GM12874 (cell line): ENCODE measurements at regions not wholly inside any gene's neighbourhood (a gene's known extent, or its start where the extent isn't known, plus 50 kb on each side); places are given as distances from the start of the nearest gene placed in this dataset.

Source experiments
- TF ChIP-seq, protein P1 (sequence below): IDR thresholded peaks from 2 replicates; pipeline ENCODE4 v1.5.1; 2011; ENCODE audit warnings: low read depth, mild to moderate bottlenecking, control low read depth, low read length, moderate library complexity; ENCODE audit not compliant: insufficient read depth

DNA sequence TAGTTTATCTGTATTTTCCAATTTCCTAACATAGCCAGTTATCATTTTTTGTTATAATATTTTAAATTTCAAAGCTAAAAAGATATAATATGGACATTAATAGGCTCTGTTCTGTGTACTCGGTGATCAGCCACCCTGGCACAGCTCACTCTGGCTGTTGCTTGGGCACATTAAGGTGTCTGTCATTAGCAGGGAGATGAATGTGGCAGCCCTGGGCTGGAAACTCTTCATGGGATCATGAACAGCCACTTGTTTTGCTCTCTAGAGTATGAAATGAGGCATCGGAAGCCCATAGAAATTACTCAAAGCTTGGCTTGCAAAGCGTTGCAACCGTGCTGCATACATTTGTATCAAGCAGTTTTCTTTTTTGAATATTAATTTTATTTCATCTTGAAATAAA, 233.2 kb downstream of the DACT1 start:
- TF ChIP-seq, protein P1, sequence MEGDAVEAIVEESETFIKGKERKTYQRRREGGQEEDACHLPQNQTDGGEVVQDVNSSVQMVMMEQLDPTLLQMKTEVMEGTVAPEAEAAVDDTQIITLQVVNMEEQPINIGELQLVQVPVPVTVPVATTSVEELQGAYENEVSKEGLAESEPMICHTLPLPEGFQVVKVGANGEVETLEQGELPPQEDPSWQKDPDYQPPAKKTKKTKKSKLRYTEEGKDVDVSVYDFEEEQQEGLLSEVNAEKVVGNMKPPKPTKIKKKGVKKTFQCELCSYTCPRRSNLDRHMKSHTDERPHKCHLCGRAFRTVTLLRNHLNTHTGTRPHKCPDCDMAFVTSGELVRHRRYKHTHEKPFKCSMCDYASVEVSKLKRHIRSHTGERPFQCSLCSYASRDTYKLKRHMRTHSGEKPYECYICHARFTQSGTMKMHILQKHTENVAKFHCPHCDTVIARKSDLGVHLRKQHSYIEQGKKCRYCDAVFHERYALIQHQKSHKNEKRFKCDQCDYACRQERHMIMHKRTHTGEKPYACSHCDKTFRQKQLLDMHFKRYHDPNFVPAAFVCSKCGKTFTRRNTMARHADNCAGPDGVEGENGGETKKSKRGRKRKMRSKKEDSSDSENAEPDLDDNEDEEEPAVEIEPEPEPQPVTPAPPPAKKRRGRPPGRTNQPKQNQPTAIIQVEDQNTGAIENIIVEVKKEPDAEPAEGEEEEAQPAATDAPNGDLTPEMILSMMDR = no peak

DNA sequence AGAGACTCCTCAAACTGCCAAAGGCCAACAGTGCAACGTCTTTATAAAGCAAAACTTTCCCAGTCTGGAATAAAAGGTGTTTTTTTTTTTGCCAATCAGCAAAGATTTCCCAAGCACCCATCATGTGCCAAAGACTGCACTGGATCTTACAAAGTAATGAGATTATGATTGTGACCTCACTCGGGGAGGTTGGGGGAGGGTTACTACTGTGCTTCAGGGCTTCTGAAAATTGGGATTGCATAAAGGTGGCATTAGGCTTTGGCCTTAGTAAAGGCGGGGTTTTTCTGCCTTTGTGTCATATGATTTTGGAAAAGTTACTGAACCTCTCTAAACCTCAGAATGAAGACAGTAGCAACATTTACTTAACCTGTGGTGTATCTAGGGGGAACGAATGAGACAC, 233.8 kb downstream of the DACT1 start:
- TF ChIP-seq, protein P1 = no peak

DNA sequence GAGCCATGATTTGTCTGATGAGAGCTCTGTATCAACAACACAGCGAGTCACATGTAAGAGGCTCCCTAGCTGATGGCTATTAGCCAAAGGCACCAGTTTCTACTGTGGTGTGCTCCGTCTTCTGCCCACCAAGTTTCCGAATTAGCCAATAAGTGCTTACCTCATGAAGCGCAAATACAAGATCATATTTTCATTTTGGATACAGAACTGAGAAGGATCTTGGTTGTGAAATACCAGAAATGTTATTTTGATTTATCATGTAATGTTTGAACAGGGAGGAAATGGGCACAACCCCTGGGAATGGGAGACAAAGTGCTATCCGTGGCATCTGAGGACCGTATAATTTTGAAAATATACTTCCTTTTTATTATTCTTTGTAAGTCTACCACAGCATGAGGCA, 234.3 kb downstream of the DACT1 start:
- TF ChIP-seq, protein P1 = no peak

DNA sequence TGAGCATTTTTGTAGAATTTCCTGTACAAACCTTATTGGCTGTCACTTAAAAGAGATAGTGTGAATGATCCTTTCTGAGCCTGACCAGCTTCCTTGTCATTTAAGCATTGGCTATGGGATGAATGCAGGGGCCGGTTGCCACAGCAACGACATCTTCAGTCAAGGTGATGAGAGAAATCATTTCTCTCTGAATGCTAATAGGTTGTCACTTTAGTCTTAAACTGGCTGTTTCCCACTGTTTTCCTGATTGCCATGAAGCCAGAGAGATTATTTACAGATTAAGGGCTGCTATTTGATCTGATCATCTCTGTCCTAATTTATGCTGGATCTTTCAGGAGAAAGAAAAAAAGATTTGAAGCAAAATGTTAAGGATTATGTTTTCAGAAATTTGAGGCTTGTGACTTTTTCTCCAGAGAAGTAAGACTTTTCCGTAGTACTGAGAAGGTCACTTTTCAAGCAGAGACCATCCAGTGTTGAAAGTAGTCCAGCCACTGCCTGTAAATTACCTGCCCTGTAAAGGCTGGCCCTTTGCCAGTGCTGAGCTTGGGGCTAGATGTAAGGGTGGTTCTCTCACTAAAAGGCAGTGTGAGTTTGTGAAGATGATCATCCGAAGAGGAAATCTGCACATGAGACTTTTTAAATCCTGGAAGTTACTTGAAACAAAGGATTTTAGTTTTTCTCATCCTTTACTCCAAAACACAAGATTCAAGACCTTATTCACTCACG, 235.6 kb downstream of the DACT1 start:
- TF ChIP-seq, protein P1 = no peak

DNA sequence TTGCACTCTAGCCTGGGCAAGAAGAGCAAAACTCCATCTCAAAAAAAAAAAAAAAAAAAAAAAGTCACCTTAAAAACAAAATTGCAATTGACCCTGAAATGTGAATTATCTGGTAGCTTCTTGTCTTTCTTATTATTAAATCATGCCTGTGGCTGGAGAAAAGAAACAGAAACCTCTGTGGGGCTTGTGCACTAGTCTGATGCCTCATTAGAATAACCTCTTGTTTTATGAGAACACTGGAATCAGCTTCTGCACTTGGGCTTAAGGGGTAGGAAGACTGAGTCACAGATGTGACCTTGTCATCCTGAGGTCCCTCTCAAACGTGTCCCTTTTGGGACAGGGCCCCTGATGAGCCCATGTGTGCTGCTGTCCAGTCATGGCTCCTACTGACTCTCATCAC, 237.9 kb downstream of the DACT1 start:
- TF ChIP-seq, protein P1 = no peak

DNA sequence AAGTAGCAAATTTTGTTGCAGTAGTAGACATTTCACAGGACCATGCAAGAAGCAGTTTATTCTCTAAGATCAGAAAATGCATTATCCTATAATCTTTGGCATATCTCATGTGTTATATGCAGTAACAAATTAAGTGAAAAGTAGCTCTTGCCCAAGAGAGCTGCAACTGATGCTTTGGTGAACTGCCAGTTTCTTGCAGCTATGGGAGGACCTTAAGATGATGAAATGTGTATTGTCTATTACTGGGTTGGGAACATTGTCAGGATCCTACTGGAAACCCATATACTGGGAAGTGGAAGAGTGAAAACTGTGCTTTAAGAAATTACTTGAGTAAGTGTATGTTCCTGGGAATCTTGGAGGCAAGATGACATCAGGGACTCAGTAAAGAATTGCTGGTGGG, 238.8 kb downstream of the DACT1 start:
- TF ChIP-seq, protein P1 = no peak

DNA sequence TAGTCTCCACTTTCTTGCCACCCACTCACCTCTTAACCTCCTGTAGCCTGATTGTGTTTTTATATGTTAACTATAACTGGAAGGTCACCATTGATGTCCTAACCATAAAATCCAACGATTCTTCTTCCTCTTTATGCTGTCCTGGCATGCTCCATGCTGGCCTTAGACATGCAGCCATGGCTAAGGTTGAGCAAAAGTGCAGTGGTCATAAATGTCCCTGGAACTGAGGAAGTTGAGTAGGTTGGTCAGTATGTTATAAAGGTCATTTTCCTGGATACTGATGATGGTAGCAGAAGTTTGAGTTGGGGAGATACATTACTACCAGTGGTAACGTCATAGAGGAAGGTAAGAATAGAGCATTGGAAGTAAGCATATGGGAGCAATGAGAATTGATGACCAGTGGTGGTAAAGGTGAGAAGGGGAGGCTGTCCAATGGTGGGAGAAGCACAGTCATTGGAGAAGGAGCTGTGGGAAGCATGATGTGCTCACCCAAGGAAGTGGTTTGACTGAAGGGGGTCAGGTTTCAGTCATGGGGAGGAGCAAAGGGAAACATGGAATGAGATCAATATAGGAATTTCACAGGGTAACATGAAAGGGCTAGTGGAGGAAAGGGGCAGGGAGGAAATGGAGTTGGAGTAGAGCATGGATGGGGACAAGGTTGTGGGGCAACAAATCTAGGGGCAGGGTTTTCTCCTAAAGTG, 240.8 kb downstream of the DACT1 start:
- TF ChIP-seq, protein P1 = no peak
